ENCODE measurements at regions not wholly inside any gene's neighbourhood (a gene's known extent, or its start where the extent isn't known, plus 50 kb on each side); places are given as distances from the start of the nearest gene placed in this dataset.

DNA sequence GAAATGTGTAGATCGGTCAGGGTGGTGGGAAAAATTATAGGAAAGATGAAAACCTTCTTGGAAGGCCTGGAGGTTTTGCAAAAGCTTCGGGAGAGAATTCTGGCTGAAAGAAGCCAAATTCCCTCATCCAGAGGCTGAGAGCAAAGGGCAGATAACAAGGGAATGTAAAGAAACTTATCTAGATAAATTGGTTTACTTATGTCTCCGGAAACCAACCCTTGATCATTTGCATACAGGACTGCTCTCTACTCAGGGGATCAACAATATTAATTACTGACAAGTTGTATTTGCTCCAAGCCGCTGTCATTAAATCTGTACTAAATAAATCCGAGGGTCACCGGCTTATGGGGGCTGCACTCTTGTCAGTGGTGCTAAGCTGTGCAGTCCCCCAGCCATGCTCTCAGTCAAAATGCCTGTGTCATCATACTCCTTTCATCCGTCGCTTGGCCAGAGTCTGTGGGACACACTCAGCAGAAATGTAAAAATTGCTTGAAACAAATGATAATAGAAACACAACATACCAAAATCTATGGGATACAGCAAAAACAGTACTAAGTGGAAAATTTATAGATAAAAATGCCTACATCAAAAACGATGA is 715.7 kb downstream of the KCTD8 start:
- TF ChIP-seq, protein P1, sequence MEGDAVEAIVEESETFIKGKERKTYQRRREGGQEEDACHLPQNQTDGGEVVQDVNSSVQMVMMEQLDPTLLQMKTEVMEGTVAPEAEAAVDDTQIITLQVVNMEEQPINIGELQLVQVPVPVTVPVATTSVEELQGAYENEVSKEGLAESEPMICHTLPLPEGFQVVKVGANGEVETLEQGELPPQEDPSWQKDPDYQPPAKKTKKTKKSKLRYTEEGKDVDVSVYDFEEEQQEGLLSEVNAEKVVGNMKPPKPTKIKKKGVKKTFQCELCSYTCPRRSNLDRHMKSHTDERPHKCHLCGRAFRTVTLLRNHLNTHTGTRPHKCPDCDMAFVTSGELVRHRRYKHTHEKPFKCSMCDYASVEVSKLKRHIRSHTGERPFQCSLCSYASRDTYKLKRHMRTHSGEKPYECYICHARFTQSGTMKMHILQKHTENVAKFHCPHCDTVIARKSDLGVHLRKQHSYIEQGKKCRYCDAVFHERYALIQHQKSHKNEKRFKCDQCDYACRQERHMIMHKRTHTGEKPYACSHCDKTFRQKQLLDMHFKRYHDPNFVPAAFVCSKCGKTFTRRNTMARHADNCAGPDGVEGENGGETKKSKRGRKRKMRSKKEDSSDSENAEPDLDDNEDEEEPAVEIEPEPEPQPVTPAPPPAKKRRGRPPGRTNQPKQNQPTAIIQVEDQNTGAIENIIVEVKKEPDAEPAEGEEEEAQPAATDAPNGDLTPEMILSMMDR (IDR thresholded peaks at IDR 0.05): no peak
- TF ChIP-seq POLR2AphosphoS5 (IDR thresholded peaks at IDR 0.05) (no peak), POLR2A (IDR thresholded peaks at IDR 0.05) (no peak)
